Panc1 (cell line): ENCODE measurements at regions not wholly inside any gene's neighbourhood (a gene's known extent, or its start where the extent isn't known, plus 50 kb on each side); places are given as distances from the start of the nearest gene placed in this dataset.

Source experiments
- ATAC-seq: fragments of 200-7000 bp; cut with Tn5 transposase; 2 replicates; pipeline ENCODE4 v1.9.1; 2020; ENCODE audit warnings: mild to moderate bottlenecking, moderate library complexity
- BruUV-seq: library from RNA; stranded (reverse); fragments of 400-500 nt; replicated peaks from 2 replicates; lab custom pipeline; 2021; lab: Mats Ljungman, UMichigan
- CTCF ChIA-PET: fragments of 300-600 bp; sonication (Branson Sonifier 250); formaldehyde crosslinking; loops from one replicate; lab custom pipeline; 2022; ENCODE audit warnings: antibody characterized with exemption; lab: Charles Lee
- POLR2A ChIA-PET: fragments of 300-600 bp; sonication (Branson Sonifier 250); formaldehyde crosslinking; loops from one replicate; lab custom pipeline; 2022; ENCODE audit warnings: antibody characterized with exemption; lab: Charles Lee
- DNase-seq: peaks from one replicate; pipeline ENCODE4 v3.0.0-alpha.2; 2010; ENCODE audit warnings: low read depth, low spot score
- H3K27ac ChIP-seq: 2 replicates; pipeline ENCODE4 v1.5.1; 2011; ENCODE audit warnings: mild to moderate bottlenecking, low read length, inconsistent platforms
- H3K27me3 ChIP-seq: fragments of 200-500 bp; sonication (Bioruptor generic); 2 replicates; pipeline ENCODE4 v1.6.0; 2014; ENCODE audit warnings: low read length, inconsistent platforms; ENCODE audit not compliant: control insufficient read depth, insufficient read depth
- H3K36me3 ChIP-seq: fragments of 200-500 bp; sonication (Bioruptor generic); 2 replicates; pipeline ENCODE4 v1.5.1; 2014; ENCODE audit warnings: inconsistent platforms, mild to moderate bottlenecking, low read length, moderate library complexity; ENCODE audit not compliant: control insufficient read depth, insufficient read depth
- H3K4me1 ChIP-seq: 2 replicates; pipeline ENCODE4 v1.5.1; 2011; ENCODE audit warnings: inconsistent platforms, mild to moderate bottlenecking, low read length, moderate library complexity; ENCODE audit not compliant: control insufficient read depth, insufficient read depth
- H3K4me3 ChIP-seq, 2 experiments: 2 replicates each; pipeline ENCODE4 v1.5.1; 2011 to 2012; ENCODE audit warnings: low read depth in 2 of 2, low read length in 2 of 2, mild to moderate bottlenecking in 2 of 2, inconsistent platforms in 1 of 2, moderate library complexity in 1 of 2
- H3K9me3 ChIP-seq: fragments of 200-500 bp; sonication (Bioruptor generic); 2 replicates; pipeline ENCODE4 v1.5.1; 2014; ENCODE audit warnings: low read depth, mild to moderate bottlenecking, inconsistent platforms, low read length, moderate library complexity; ENCODE audit not compliant: control insufficient read depth, insufficient read depth
- CTCF ChIP-seq: fragments of 450-650 bp; IDR thresholded peaks from 2 replicates; pipeline ENCODE4 v1.5.1; 2017; ENCODE audit warnings: mild to moderate bottlenecking
- POLR2AphosphoS5 ChIP-seq: IDR thresholded peaks from 2 replicates; pipeline ENCODE4 v1.6.1; 2012; ENCODE audit warnings: mild to moderate bottlenecking, low read depth, low read length, moderate library complexity
- REST ChIP-seq, 2 experiments: IDR thresholded peaks; 2 replicates each; pipeline ENCODE4 v1.6.1; 2011 to 2012; ENCODE audit warnings: low read depth in 2 of 2, control low read depth in 1 of 2, low read length in 1 of 2, mild to moderate bottlenecking in 1 of 2, moderate library complexity in 1 of 2; ENCODE audit not compliant: insufficient read depth in 1 of 2
- SIN3A ChIP-seq: IDR thresholded peaks from 2 replicates; pipeline ENCODE4 v1.6.1; 2012; ENCODE audit warnings: low read depth, mild to moderate bottlenecking, low read length, moderate library complexity, borderline replicate concordance; ENCODE audit not compliant: insufficient read depth
- TCF7L2 ChIP-seq: IDR thresholded peaks from 2 replicates; pipeline ENCODE4 v1.6.1; 2011; ENCODE audit warnings: mild to moderate bottlenecking, low read depth, low read length, inconsistent platforms
- in situ Hi-C: cut with HindIII; loops from 2 replicates; pipeline ENCODE4 v1.10.0; 2016; ENCODE audit warnings: low sequenced_read_pairs, low pct_unique_long_range_greater_than_20kb
- intact Hi-C: fragments of 100-400 bp; cut with micrococcal nuclease; formaldehyde crosslinking; loops from one replicate; pipeline ENCODE4 v1.10.0; 2022; ENCODE audit not compliant: unreplicated experiment

- intact Hi-C loops: no loop called here
- no peaks in the 10 kb centered on the region for H3K36me3 ChIP-seq
- ATAC-seq (no peak), DNase-seq (no peak)
- CTCF ChIA-PET: no interaction called here
- in situ Hi-C loops: no loop called here
- POLR2A ChIA-PET: no interaction called here
- H3K9me3 ChIP-seq: no peaks in the 10 kb centered on the region
- H3K27me3 ChIP-seq: no peaks in the 10 kb centered on the region
- H3K4me1 ChIP-seq: no peaks in the 10 kb centered on the region
- H3K4me3 ChIP-seq: no peak overlapping the region
- no TSS peak for BruUV-seq
- no peak overlapping the region for H3K27ac ChIP-seq
- TF ChIP-seq POLR2AphosphoS5 (no peak), REST (IDR thresholded peaks at IDR 0.05; ENCODE audit: insufficient read depth in 1 of 2, low read depth in 2 of 2, low read length in 1 of 2) (no peak), CTCF (no peak), TCF7L2 (no peak), SIN3A (no peak)
These were observed 67.5 kb upstream of the MME start for GRCh38 chr3:155012584-155012983.

GRCh38 chr3:155010416-155010815 is 69.7 kb upstream of the MME start:
- H3K4me1 ChIP-seq: no peaks in the 10 kb centered on the region
- POLR2A ChIA-PET: interaction anchor here (0.7 kb wide), 1 partner anchor 15 kb away, joined by 4 read pairs; no protein-coding TSS in a partner anchor
- intact Hi-C loops: no loop called here

More at GRCh38 chr3:155010416-155010815, 69.7 kb upstream of the MME start:
- H3K27ac ChIP-seq: no peak overlapping the region
- no peaks in the 10 kb centered on the region for H3K27me3 ChIP-seq
- no peak overlapping the region for H3K4me3 ChIP-seq
- ATAC-seq (no peak), DNase-seq (no peak)
- in situ Hi-C loops: no loop called here
- no TSS peak for BruUV-seq
- H3K36me3 ChIP-seq: no peaks in the 10 kb centered on the region
- CTCF ChIA-PET: no interaction called here
- TF ChIP-seq CTCF (no peak), REST (IDR thresholded peaks at IDR 0.05; ENCODE audit: insufficient read depth in 1 of 2, low read depth in 2 of 2, low read length in 1 of 2) (no peak), POLR2AphosphoS5 (no peak), SIN3A (no peak), TCF7L2 (no peak)
- H3K9me3 ChIP-seq: no peaks in the 10 kb centered on the region
